CD14-positive monocyte (primary cell): ENCODE measurements at regions not wholly inside any gene's neighbourhood (a gene's known extent, or its start where the extent isn't known, plus 50 kb on each side); places are given as distances from the start of the nearest gene placed in this dataset. TPM values are rescaled to one million over a fixed set of nuclear protein-coding genes. Genes with fewer than 3 reads are reported as not detected.

Source experiments
- DNase-seq, 3 donors: peaks; one replicate each; pipeline ENCODE4 v3.0.0-alpha.2; 2011 to 2022
- H2AFZ ChIP-seq: 2 replicates; pipeline ENCODE4 v1.6.0; 2012; ENCODE audit warnings: mild to moderate bottlenecking, low read depth, low read length, inconsistent platforms; ENCODE audit not compliant: insufficient read depth, poor library complexity, severe bottlenecking
- H3K27ac ChIP-seq, 2 donors: 1 replicate in 1 of 2; 2 replicates in 1 of 2; pipeline ENCODE4 v1.5.1; 2012 to 2013; ENCODE audit warnings: low read length in 2 of 2, control low read depth in 1 of 2, inconsistent platforms in 1 of 2, low read depth in 1 of 2, mild to moderate bottlenecking in 1 of 2
- H3K27me3 ChIP-seq, 2 donors: one replicate each; pipeline versions ENCODE4 v1.6.0 to v1.6.1; 2011 to 2013; ENCODE audit warnings: low read length in 2 of 2; ENCODE audit not compliant: control insufficient read depth in 2 of 2, insufficient read depth in 2 of 2
- H3K36me3 ChIP-seq, 2 donors: replicated peaks in 1 of 2; 1 replicate in 1 of 2; 2 replicates in 1 of 2; pipeline versions ENCODE4 v1.5.1 to v1.6.1; 2012 to 2013; ENCODE audit warnings: low read length in 2 of 2, control low read depth in 1 of 2, inconsistent platforms in 1 of 2, mild to moderate bottlenecking in 1 of 2; ENCODE audit not compliant: insufficient read depth in 2 of 2, control insufficient read depth in 1 of 2
- H3K4me1 ChIP-seq, 2 donors: 1 replicate in 1 of 2; 2 replicates in 1 of 2; pipeline versions ENCODE4 v1.5.1 to v1.6.1; 2012 to 2013; ENCODE audit warnings: low read length in 2 of 2, control low read depth in 1 of 2, inconsistent platforms in 1 of 2, mild to moderate bottlenecking in 1 of 2, moderate library complexity in 1 of 2; ENCODE audit not compliant: insufficient read depth in 2 of 2, control insufficient read depth in 1 of 2
- H3K4me2 ChIP-seq: replicated peaks from 2 replicates; pipeline ENCODE3; 2012; ENCODE audit warnings: low read length, moderate library complexity, mild to moderate bottlenecking; ENCODE audit not compliant: poor library complexity, severe bottlenecking; ENCODE audit errors: extremely low read depth
- H3K4me3 ChIP-seq, 3 experiments: fragments of 200-600 bp in 1 of 3; sonication (generic) in 1 of 3; replicated peaks in 1 of 3; 1 replicate in 2 of 3; 2 replicates in 1 of 3; pipeline ENCODE4 v1.5.1; 2011 to 2013; ENCODE audit warnings: low read length in 3 of 3, mild to moderate bottlenecking in 3 of 3, control low read depth in 2 of 3, low read depth in 2 of 3, inconsistent platforms in 1 of 3, moderate library complexity in 1 of 3
- H3K79me2 ChIP-seq: 2 replicates; pipeline ENCODE4 v1.6.0; 2012; ENCODE audit warnings: mild to moderate bottlenecking, control low read depth, inconsistent platforms, low read length, moderate library complexity; ENCODE audit not compliant: insufficient read depth
- H3K9ac ChIP-seq: 2 replicates; pipeline ENCODE4 v1.6.0; 2017; ENCODE audit warnings: low read length, mild to moderate bottlenecking; ENCODE audit not compliant: insufficient read depth, poor library complexity, severe bottlenecking
- H3K9me3 ChIP-seq, 2 donors: replicated peaks in 1 of 2; 1 replicate in 1 of 2; 2 replicates in 1 of 2; pipeline versions ENCODE4 v1.5.1 to v1.6.1; 2012 to 2013; ENCODE audit warnings: low read length in 2 of 2, control low read depth in 1 of 2; ENCODE audit not compliant: control insufficient read depth in 1 of 2, insufficient read depth in 1 of 2
- H4K20me1 ChIP-seq: 2 replicates; pipeline ENCODE4 v1.6.0; 2012; ENCODE audit warnings: mild to moderate bottlenecking, low read length, control low read depth, moderate library complexity; ENCODE audit not compliant: insufficient read depth
- H3K27ac Mint-ChIP-seq, 7 donors: one replicate each; pipeline ENCODE4 v1.8.0; 2020; ENCODE audit warnings: mild to moderate bottlenecking in 7 of 7, mixed read lengths in 7 of 7, moderate library complexity in 6 of 7, inconsistent platforms in 2 of 7
- H3K27me3 Mint-ChIP-seq, 3 donors: one replicate each; pipeline ENCODE4 v1.8.0; 2021 to 2022; ENCODE audit warnings: low read depth in 3 of 3, mild to moderate bottlenecking in 3 of 3, mixed read lengths in 3 of 3, moderate library complexity in 3 of 3, inconsistent platforms in 1 of 3
- H3K36me3 Mint-ChIP-seq, 2 donors: one replicate each; pipeline ENCODE4 v1.8.0; 2020; ENCODE audit warnings: mixed read lengths in 2 of 2, inconsistent platforms in 1 of 2, mild to moderate bottlenecking in 1 of 2
- H3K4me1 Mint-ChIP-seq: one replicate; pipeline ENCODE4 v1.8.0; 2020; ENCODE audit warnings: mild to moderate bottlenecking, mixed read lengths
- H3K4me3 Mint-ChIP-seq, 2 donors: one replicate each; pipeline ENCODE4 v1.8.0; 2020; ENCODE audit warnings: mild to moderate bottlenecking in 2 of 2, mixed read lengths in 2 of 2, moderate library complexity in 1 of 2
- H3K9me3 Mint-ChIP-seq, 7 donors: one replicate each; pipeline ENCODE4 v1.8.0; 2020 to 2022; ENCODE audit warnings: mixed read lengths in 7 of 7, mild to moderate bottlenecking in 6 of 7, moderate library complexity in 6 of 7, inconsistent platforms in 2 of 7
- WGBS: methylation state at CpG from one replicate; pipeline ENCODE4 v1.1.5; 2013; ENCODE audit warnings: missing lambda C conversion rate; ENCODE audit not compliant: insufficient coverage; 5-methylcytosine and 5-hydroxymethylcytosine counted together
- intact Hi-C, 2 donors: fragments of 100-400 bp; cut with micrococcal nuclease; formaldehyde crosslinking; loops; one replicate each; pipeline versions ENCODE4 v1.15.0 to v1.15.1; 2023
- small RNA-seq: library from RNA; depleted of rRNA; stranded (forward); fragments of <200 nt; gene quantifications from one replicate; pipeline ENCODE3, GENCODE V24; 2012; ENCODE audit warnings: low read depth; ENCODE audit not compliant: insufficient read length
- TF ChIP-seq, protein P1 (sequence below): fragments of 200-600 bp; IDR thresholded peaks from one replicate; pipeline ENCODE4 v1.8.0; 2022; ENCODE audit warnings: antibody characterized with exemption, mild to moderate bottlenecking

DNA sequence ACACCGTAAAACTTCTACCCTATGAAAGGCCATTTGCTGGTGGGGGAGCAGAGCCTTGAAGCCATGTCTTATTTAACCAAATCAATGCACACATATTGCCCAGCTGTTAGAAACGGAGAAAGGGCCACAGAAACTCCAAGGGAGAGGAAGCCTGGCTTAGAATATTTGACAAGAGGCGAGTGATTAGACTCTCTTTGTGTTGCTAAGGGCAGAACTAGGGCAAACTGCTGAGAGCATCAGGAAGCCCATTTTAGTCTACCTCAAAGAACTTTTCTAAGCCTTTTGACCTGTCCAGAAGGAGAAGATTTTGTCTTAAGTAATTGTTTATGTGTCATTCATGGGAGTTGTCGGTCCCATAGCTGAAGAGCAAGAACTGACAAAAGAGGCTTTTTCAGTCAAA is 54.4 kb upstream of the CELF4 start:
- TF ChIP-seq, protein P1, sequence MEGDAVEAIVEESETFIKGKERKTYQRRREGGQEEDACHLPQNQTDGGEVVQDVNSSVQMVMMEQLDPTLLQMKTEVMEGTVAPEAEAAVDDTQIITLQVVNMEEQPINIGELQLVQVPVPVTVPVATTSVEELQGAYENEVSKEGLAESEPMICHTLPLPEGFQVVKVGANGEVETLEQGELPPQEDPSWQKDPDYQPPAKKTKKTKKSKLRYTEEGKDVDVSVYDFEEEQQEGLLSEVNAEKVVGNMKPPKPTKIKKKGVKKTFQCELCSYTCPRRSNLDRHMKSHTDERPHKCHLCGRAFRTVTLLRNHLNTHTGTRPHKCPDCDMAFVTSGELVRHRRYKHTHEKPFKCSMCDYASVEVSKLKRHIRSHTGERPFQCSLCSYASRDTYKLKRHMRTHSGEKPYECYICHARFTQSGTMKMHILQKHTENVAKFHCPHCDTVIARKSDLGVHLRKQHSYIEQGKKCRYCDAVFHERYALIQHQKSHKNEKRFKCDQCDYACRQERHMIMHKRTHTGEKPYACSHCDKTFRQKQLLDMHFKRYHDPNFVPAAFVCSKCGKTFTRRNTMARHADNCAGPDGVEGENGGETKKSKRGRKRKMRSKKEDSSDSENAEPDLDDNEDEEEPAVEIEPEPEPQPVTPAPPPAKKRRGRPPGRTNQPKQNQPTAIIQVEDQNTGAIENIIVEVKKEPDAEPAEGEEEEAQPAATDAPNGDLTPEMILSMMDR = no peak
- DNase-seq = no peak
- Histone ChIP-seq H3K4me1 (no peaks in the 10 kb centered on the region), H3K4me3 (no peak overlapping the region), H3K9ac (no peak overlapping the region), H3K9me3 (peaks cover 0 to 5% of the 10 kb centered on the region in 2 donors), H4K20me1 (no peaks in the 10 kb centered on the region), H3K79me2 (no peaks in the 10 kb centered on the region), H3K27me3 (no peaks in the 10 kb centered on the region), H3K36me3 (no peaks in the 10 kb centered on the region), H3K4me2 (no peak overlapping the region), H3K27ac (no peak overlapping the region), H2AFZ (no peak overlapping the region)
- Mint-ChIP-seq H3K4me1 (no peaks in the 10 kb centered on the region), H3K27ac (no peak overlapping the region), H3K4me3 (no peak overlapping the region), H3K36me3 (no peaks in the 10 kb centered on the region), H3K9me3 (peaks cover 0 to 11% (median 8%) of the 10 kb centered on the region in 7 donors), H3K27me3 (peaks cover 0 to 5% (median 2%) of the 10 kb centered on the region in 3 donors)
- WGBS = 89% methylated on average over 1 of the region's 4 CpGs
- intact Hi-C loops = no loop called here

DNA sequence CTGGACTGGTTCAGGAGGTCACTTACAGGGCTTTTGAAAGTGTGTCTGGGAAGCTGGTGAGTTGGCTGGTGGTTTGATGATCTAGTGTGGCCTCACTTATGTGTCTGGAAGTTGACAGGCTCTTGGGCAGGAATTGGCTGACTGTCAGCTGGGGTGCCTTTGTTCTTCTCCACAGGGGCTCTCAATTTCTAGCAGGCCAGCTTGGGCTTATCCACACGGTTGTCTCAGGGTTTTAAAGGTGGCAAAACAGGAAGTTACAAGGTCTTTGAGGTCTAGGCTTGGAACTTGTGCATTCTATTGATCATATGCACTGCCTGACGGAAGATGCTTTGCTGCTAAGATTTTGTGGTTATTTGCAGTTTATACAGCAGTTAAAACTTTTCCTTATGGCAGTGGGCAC is 52.0 kb upstream of the CELF4 start:
- no peak overlapping the region for H3K27ac ChIP-seq
- TF ChIP-seq, protein P1 = no peak
- no peak overlapping the region for H3K9ac ChIP-seq
- 10% methylated on average over 1 of the region's 2 CpGs for WGBS
- Mint-ChIP-seq H3K27me3 (peaks cover 0 to 7% (median 5%) of the 10 kb centered on the region in 3 donors), H3K27ac (no peak overlapping the region), H3K4me3 (no peak overlapping the region), H3K9me3 (peaks cover 0 to 13% (median 6%) of the 10 kb centered on the region in 7 donors), H3K4me1 (no peaks in the 10 kb centered on the region), H3K36me3 (no peaks in the 10 kb centered on the region)
- H3K27me3 ChIP-seq = no peaks in the 10 kb centered on the region
- H3K4me3 ChIP-seq = no peak overlapping the region
- no peak overlapping the region for H3K4me2 ChIP-seq
- H4K20me1 ChIP-seq = no peaks in the 10 kb centered on the region
- no peaks in the 10 kb centered on the region for H3K4me1 ChIP-seq
- H3K9me3 ChIP-seq = peaks cover 0 to 5% of the 10 kb centered on the region in 2 donors
- H2AFZ ChIP-seq = no peak overlapping the region
- DNase-seq = no peak
- H3K36me3 ChIP-seq = no peaks in the 10 kb centered on the region
- intact Hi-C loops = no loop called here
- H3K79me2 ChIP-seq = no peaks in the 10 kb centered on the region

Small RNA genes in the stretch of these regions (small RNA-seq; reads per million reads assigned to genes)
- gene AC011712.1 (not detected), gene MIR4318 (not detected), gene MIR5583-1 (not detected), gene RN7SKP182 (not detected), gene RNU6-1242P (not detected), gene RNU6-706P (not detected)
